Neural progenitor cell (in vitro differentiated cells): ENCODE measurements at regions not wholly inside any gene's neighbourhood (a gene's known extent, or its start where the extent isn't known, plus 50 kb on each side); places are given as distances from the start of the nearest gene placed in this dataset.

Source experiments
- DNase-seq: peaks from one replicate; pipeline ENCODE4 v3.0.0-alpha.2; 2016; ENCODE audit warnings: low spot score
- H2AFZ ChIP-seq: fragments of 200-600 bp; sonication (generic); replicated peaks from 2 replicates; pipeline ENCODE4 v1.6.1; 2016; ENCODE audit warnings: antibody characterized with exemption
- H3F3A ChIP-seq: fragments of 200-600 bp; sonication (generic); 2 replicates; pipeline ENCODE4 v1.6.1; 2016; ENCODE audit warnings: antibody characterized with exemption, low read depth
- H3K27ac ChIP-seq: fragments of 200-600 bp; sonication (generic); 2 replicates; pipeline ENCODE4 v1.5.1; 2016; ENCODE audit warnings: mild to moderate bottlenecking
- H3K27me3 ChIP-seq: fragments of 200-600 bp; sonication (generic); 2 replicates; pipeline ENCODE4 v1.6.1; 2016; ENCODE audit warnings: mild to moderate bottlenecking, moderate library complexity
- H3K36me3 ChIP-seq: fragments of 200-600 bp; sonication (generic); 2 replicates; pipeline ENCODE4 v1.5.1; 2016
- H3K4me1 ChIP-seq: fragments of 200-600 bp; sonication (generic); 2 replicates; pipeline ENCODE4 v1.6.1; 2016; ENCODE audit warnings: mixed run types
- H3K4me2 ChIP-seq: fragments of 200-600 bp; sonication (generic); 2 replicates; pipeline ENCODE4 v1.6.1; 2016
- H3K4me3 ChIP-seq: fragments of 200-600 bp; sonication (generic); 2 replicates; pipeline ENCODE4 v1.5.1; 2016
- H3K79me2 ChIP-seq: fragments of 200-600 bp; sonication (generic); 2 replicates; pipeline ENCODE4 v1.6.1; 2016; ENCODE audit warnings: low read depth
- H3K9ac ChIP-seq: fragments of 200-600 bp; sonication (generic); 2 replicates; pipeline ENCODE4 v1.6.1; 2016
- H3K9me3 ChIP-seq: fragments of 200-600 bp; sonication (generic); 2 replicates; pipeline ENCODE4 v1.5.1; 2016; ENCODE audit warnings: low read depth
- H4K20me1 ChIP-seq: fragments of 200-600 bp; sonication (generic); 2 replicates; pipeline ENCODE4 v1.6.1; 2016; ENCODE audit warnings: low read depth
- H3K27ac Mint-ChIP-seq: 3 replicates; pipeline ENCODE4 v1.8.0; 2021; ENCODE audit warnings: mixed read lengths
- H3K27me3 Mint-ChIP-seq: 2 replicates; pipeline ENCODE4 v1.8.0; 2022; ENCODE audit warnings: low read depth, mild to moderate bottlenecking, inconsistent platforms, moderate library complexity, mixed read lengths; ENCODE audit not compliant: insufficient read depth
- H3K36me3 Mint-ChIP-seq: 3 replicates; pipeline ENCODE4 v1.8.0; 2021; ENCODE audit warnings: mixed read lengths
- H3K4me1 Mint-ChIP-seq: 3 replicates; pipeline ENCODE4 v1.8.0; 2021; ENCODE audit warnings: mixed read lengths
- H3K4me3 Mint-ChIP-seq: 3 replicates; pipeline ENCODE4 v1.8.0; 2021; ENCODE audit warnings: mild to moderate bottlenecking, moderate library complexity, mixed read lengths
- H3K9me3 Mint-ChIP-seq: 3 replicates; pipeline ENCODE4 v1.8.0; 2020; ENCODE audit warnings: mixed read lengths
- CTCF ChIP-seq: fragments of 200-600 bp; sonication (generic); IDR thresholded peaks from 2 replicates; pipeline ENCODE4 v1.5.1; 2017; ENCODE audit warnings: antibody characterized with exemption, mild to moderate bottlenecking
- EZH2 ChIP-seq: fragments of 200-600 bp; sonication (generic); IDR thresholded peaks from 2 replicates; pipeline ENCODE4 v1.6.1; 2017; ENCODE audit warnings: antibody characterized with exemption, mild to moderate bottlenecking, moderate library complexity
- EZH2phosphoT487 ChIP-seq: fragments of 200-600 bp; sonication (generic); IDR thresholded peaks from 2 replicates; pipeline ENCODE4 v1.6.1; 2017; ENCODE audit warnings: antibody characterized with exemption

GRCh38 chrX:19204636-19205035, 82.4 kb upstream of the ADGRG2 start:
- Mint-ChIP-seq H3K4me3 (no peak overlapping the region), H3K36me3 (no peaks in the 10 kb centered on the region), H3K9me3 (peaks cover 4% of the 10 kb centered on the region), H3K27ac (no peak overlapping the region), H3K4me1 (no peaks in the 10 kb centered on the region), H3K27me3 (peaks cover 6% of the 10 kb centered on the region)
- no peaks in the 10 kb centered on the region for H3K36me3 ChIP-seq
- TF ChIP-seq EZH2 = no peak
- no peaks in the 10 kb centered on the region for H3K9me3 ChIP-seq
- H3K9ac ChIP-seq = no peak overlapping the region
- no peak overlapping the region for H3K27ac ChIP-seq
- no peaks in the 10 kb centered on the region for H3F3A ChIP-seq
- H3K4me2 ChIP-seq = no peak overlapping the region
- no peaks in the 10 kb centered on the region for H3K4me1 ChIP-seq
- no peak for DNase-seq
- H4K20me1 ChIP-seq = no peaks in the 10 kb centered on the region
- H2AFZ ChIP-seq = no peak overlapping the region
- no peak overlapping the region for H3K4me3 ChIP-seq
- no peaks in the 10 kb centered on the region for H3K79me2 ChIP-seq
- no peaks in the 10 kb centered on the region for H3K27me3 ChIP-seq

DNA sequence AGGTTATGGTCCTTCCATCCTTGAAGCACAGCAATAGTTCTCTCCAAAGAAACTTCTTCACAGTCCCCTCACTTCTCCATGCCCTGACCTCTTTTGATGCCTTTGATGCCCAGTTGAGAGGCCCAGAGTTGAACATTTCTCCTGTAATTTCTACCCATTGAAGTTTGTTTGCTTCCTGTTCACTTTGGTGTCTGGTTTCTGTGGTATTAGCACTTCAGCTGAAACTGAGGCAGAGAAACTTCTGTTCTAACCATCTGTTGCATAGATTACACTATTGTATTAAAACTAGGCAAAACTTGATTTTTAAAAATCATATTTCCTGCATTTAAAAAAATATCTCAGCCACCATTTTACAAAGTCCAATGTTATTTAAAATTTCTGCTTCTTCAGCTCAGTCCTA, 89.8 kb upstream of the ADGRG2 start:
- no peak overlapping the region for H3K4me2 ChIP-seq
- no peaks in the 10 kb centered on the region for H4K20me1 ChIP-seq
- no peak overlapping the region for H3K27ac ChIP-seq
- no peak overlapping the region for H2AFZ ChIP-seq
- H3K9me3 ChIP-seq = no peaks in the 10 kb centered on the region
- TF ChIP-seq EZH2 (no peak), CTCF (no peak), EZH2phosphoT487 (no peak)
- Mint-ChIP-seq H3K27me3 (peaks cover 10% of the 10 kb centered on the region), H3K4me3 (no peak overlapping the region), H3K4me1 (no peaks in the 10 kb centered on the region), H3K36me3 (no peaks in the 10 kb centered on the region), H3K27ac (no peak overlapping the region), H3K9me3 (peaks cover 2% of the 10 kb centered on the region)
- no peaks in the 10 kb centered on the region for H3K27me3 ChIP-seq
- no peak for DNase-seq
- no peaks in the 10 kb centered on the region for H3F3A ChIP-seq
- no peaks in the 10 kb centered on the region for H3K36me3 ChIP-seq
- no peaks in the 10 kb centered on the region for H3K4me1 ChIP-seq
- no peak overlapping the region for H3K4me3 ChIP-seq
- no peak overlapping the region for H3K9ac ChIP-seq
- no peaks in the 10 kb centered on the region for H3K79me2 ChIP-seq

DNA sequence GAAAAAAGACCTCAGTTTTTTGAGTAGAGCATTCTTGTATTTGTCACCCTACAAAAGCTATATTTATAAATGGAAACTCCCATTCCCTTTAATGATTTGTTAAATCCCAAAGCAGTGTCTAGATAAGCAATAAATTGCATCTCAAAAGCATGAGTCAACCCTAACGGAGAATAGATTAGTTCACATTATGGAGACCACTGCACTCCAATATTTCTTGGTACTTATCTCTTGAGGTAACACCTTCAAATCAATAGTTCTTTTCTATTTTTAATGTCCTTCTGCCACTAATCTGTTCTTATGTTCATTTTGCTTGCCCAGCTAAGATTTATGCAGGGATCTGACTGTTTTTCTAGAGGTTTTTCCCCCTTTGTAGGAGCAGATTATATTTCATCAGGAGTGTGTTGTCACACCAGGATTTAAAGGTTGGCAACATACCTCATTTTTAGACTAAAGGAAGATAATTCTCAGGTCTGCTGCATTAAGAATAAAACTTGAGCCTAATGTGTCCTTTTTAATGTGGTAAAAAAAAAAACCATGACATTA, 91.4 kb upstream of the ADGRG2 start:
- Mint-ChIP-seq H3K9me3 (peaks cover 2% of the 10 kb centered on the region), H3K4me1 (no peaks in the 10 kb centered on the region), H3K27ac (no peak overlapping the region), H3K27me3 (peaks cover 10% of the 10 kb centered on the region), H3K4me3 (no peak overlapping the region), H3K36me3 (no peaks in the 10 kb centered on the region)
- no peaks in the 10 kb centered on the region for H3K9me3 ChIP-seq
- H3K9ac ChIP-seq = no peak overlapping the region
- H3K4me2 ChIP-seq = no peak overlapping the region
- no peaks in the 10 kb centered on the region for H3K79me2 ChIP-seq
- H3K4me3 ChIP-seq = no peak overlapping the region
- no peaks in the 10 kb centered on the region for H3K36me3 ChIP-seq
- H4K20me1 ChIP-seq = no peaks in the 10 kb centered on the region
- no peaks in the 10 kb centered on the region for H3K27me3 ChIP-seq
- no peak for DNase-seq
- TF ChIP-seq EZH2 = no peak
- TF ChIP-seq CTCF = no peak
- no peak for TF ChIP-seq EZH2phosphoT487
- H3K27ac ChIP-seq = no peak overlapping the region
- H3K4me1 ChIP-seq = no peaks in the 10 kb centered on the region
- H2AFZ ChIP-seq = no peak overlapping the region
- no peaks in the 10 kb centered on the region for H3F3A ChIP-seq

GRCh38 chrX:19214311-19214710, 92.0 kb upstream of the ADGRG2 start:
- Histone ChIP-seq H3K9ac (no peak overlapping the region), H2AFZ (no peak overlapping the region), H3K79me2 (no peaks in the 10 kb centered on the region), H3K9me3 (no peaks in the 10 kb centered on the region), H3K27ac (no peak overlapping the region), H3K4me3 (no peak overlapping the region), H4K20me1 (no peaks in the 10 kb centered on the region), H3K4me1 (no peaks in the 10 kb centered on the region), H3K36me3 (no peaks in the 10 kb centered on the region), H3K4me2 (no peak overlapping the region), H3F3A (no peaks in the 10 kb centered on the region), H3K27me3 (no peaks in the 10 kb centered on the region)
- Mint-ChIP-seq H3K27ac (no peak overlapping the region), H3K36me3 (no peaks in the 10 kb centered on the region), H3K4me1 (no peaks in the 10 kb centered on the region), H3K4me3 (no peak overlapping the region), H3K27me3 (peaks cover 10% of the 10 kb centered on the region), H3K9me3 (peaks cover 2% of the 10 kb centered on the region)
- TF ChIP-seq EZH2 = no peak
- no peak for TF ChIP-seq EZH2phosphoT487
- no peak for TF ChIP-seq CTCF
- DNase-seq = no peak
